ENCODE measurements at regions not wholly inside any gene's neighbourhood (a gene's known extent, or its start where the extent isn't known, plus 50 kb on each side); places are given as distances from the start of the nearest gene placed in this dataset.
"Not testable (repeated sequence)": the region's sequence is repeated elsewhere in the genome, so short reads cannot be mapped to it uniquely, and the experiment has no call there.

DNA sequence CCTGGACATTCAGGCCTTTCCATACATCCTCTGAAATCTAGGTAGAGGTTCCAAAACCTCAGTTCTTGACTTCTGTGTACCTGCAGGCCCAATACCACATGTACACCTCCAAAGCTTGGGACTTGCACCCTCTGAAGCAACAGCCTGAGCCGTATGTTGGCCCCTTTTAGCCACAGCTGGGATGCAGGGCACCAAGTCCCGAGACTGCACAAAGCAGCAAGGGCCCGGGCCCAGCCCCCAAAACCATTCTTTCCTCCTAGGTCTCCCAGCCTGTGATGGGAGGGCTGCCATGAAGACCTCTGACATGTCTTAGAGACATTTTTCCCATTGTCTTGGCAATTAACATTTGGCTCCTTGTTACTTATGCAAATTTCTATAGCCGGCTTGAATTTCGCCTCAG lies 107.4 kb upstream of the FRMD1 start:
- Histone ChIP-seq H3K4me1 (no peaks in the 10 kb centered on the region), H3K27me3 (no peaks in the 10 kb centered on the region), H3K4me3 (no peak overlapping the region), H3K36me3 (no peaks in the 10 kb centered on the region), H3K27ac (no peak overlapping the region), H3K9me3 (no peaks in the 10 kb centered on the region)
- TF ChIP-seq EP300 (IDR thresholded peaks at IDR 0.05; ENCODE audit: low read depth) (no peak), POLR2A (IDR thresholded peaks at IDR 0.05) (no peak), POLR2AphosphoS5 (IDR thresholded peaks at IDR 0.05) (no peak)
- TF ChIP-seq, protein P1, sequence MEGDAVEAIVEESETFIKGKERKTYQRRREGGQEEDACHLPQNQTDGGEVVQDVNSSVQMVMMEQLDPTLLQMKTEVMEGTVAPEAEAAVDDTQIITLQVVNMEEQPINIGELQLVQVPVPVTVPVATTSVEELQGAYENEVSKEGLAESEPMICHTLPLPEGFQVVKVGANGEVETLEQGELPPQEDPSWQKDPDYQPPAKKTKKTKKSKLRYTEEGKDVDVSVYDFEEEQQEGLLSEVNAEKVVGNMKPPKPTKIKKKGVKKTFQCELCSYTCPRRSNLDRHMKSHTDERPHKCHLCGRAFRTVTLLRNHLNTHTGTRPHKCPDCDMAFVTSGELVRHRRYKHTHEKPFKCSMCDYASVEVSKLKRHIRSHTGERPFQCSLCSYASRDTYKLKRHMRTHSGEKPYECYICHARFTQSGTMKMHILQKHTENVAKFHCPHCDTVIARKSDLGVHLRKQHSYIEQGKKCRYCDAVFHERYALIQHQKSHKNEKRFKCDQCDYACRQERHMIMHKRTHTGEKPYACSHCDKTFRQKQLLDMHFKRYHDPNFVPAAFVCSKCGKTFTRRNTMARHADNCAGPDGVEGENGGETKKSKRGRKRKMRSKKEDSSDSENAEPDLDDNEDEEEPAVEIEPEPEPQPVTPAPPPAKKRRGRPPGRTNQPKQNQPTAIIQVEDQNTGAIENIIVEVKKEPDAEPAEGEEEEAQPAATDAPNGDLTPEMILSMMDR (IDR thresholded peaks at IDR 0.05) = no peak
- intact Hi-C loops (cut with DNase I; ENCODE audit: low total_unique reads) = no loop called here
- 78 to 85% methylated on average over 2 to 5 of the region's 5 CpGs for WGBS, 2 donors (ENCODE audit: low coverage in 1 of 2)
- no peak for DNase-seq
- in situ Hi-C loops (cut with MboI; ENCODE audit: low pct_ligation_motif_present in 1 of 4, low pct_unique_long_range_greater_than_20kb in 1 of 4, low sequenced_read_pairs in 3 of 4) = no loop called here

DNA sequence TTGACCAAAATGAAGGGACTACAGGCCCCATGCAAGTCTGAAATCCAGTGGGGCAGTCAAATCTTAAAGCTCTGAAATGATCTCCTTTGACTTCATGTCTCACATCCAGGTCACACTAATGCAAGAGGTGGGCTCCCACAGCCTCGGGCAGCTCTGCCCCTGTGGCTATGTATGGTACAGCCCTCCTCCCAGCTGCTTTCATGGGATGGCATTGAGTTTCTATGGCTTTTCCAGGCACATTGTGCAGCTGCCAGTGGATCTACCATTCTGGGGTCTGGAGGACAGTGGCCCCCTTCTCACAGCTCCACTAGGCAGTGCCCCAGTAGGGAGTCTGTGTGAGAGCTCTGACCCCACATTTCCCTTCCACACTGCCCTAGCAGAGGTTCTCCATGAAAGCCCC lies 107.0 kb upstream of the FRMD1 start:
- H3K9me3 ChIP-seq; DNase-seq; intact Hi-C loops (cut with DNase I; ENCODE audit: low total_unique reads); H3K27ac ChIP-seq; in situ Hi-C loops (cut with MboI; ENCODE audit: low pct_ligation_motif_present in 1 of 4, low pct_unique_long_range_greater_than_20kb in 1 of 4, low sequenced_read_pairs in 3 of 4); H3K4me3 ChIP-seq; H3K36me3 ChIP-seq; H3K27me3 ChIP-seq; H3K4me1 ChIP-seq: not testable (repeated sequence)
- 50% methylated on average over 1 of the region's 1 CpG; no CpG with 5 or more reads in 1 of the 2 donors for WGBS, 2 donors (ENCODE audit: low coverage in 1 of 2)

DNA sequence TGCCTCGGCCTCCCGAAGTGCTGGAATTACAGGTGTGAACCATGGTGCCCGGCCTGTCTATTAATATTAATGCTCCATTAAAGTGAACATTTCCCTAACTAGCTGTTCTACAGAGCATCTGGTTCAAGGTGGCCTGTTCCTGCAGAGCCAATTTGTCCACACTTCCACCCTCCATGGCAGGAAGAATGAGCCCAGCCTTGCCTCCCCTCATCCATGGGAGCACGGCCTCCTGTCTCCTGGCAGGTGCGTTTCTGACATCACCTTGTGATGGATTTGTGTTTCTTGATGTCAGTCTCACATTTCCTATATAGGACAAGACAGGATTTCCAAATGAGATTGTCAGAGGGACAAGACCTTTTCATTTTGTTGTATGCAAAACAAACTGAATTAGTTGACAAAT lies 105.7 kb upstream of the FRMD1 start:
- TF ChIP-seq, protein P1 (IDR thresholded peaks at IDR 0.05) = no peak
- no peak for TF ChIP-seq POLR2A (IDR thresholded peaks at IDR 0.05)
- TF ChIP-seq EP300 (IDR thresholded peaks at IDR 0.05; ENCODE audit: low read depth) = no peak
- TF ChIP-seq POLR2AphosphoS5 (IDR thresholded peaks at IDR 0.05) = no peak
- 67 to 88% methylated on average over 2 to 5 of the region's 5 CpGs for WGBS, 2 donors (ENCODE audit: low coverage in 1 of 2)
- no peak overlapping the region for H3K27ac ChIP-seq
- no peak overlapping the region for H3K4me3 ChIP-seq
- in situ Hi-C loops (cut with MboI; ENCODE audit: low pct_ligation_motif_present in 1 of 4, low pct_unique_long_range_greater_than_20kb in 1 of 4, low sequenced_read_pairs in 3 of 4) (no loop called here), intact Hi-C loops (cut with DNase I; ENCODE audit: low total_unique reads) (loop anchor here (5.0 kb wide), 1 partner anchor 227 kb away; no protein-coding TSS in a partner anchor)
- H3K9me3 ChIP-seq = no peaks in the 10 kb centered on the region
- H3K4me1 ChIP-seq = no peaks in the 10 kb centered on the region
- H3K36me3 ChIP-seq = no peaks in the 10 kb centered on the region
- DNase-seq = no peak
- no peaks in the 10 kb centered on the region for H3K27me3 ChIP-seq

GRCh38 chr6:168183613-168183970 lies 104.6 kb upstream of the FRMD1 start:
- no peaks in the 10 kb centered on the region for H3K9me3 ChIP-seq
- H3K27ac ChIP-seq = no peak overlapping the region
- intact Hi-C loops (cut with DNase I; ENCODE audit: low total_unique reads) (loop anchor here (5.0 kb wide), 1 partner anchor 226 kb away; no protein-coding TSS in a partner anchor), in situ Hi-C loops (cut with MboI; ENCODE audit: low pct_ligation_motif_present in 1 of 4, low pct_unique_long_range_greater_than_20kb in 1 of 4, low sequenced_read_pairs in 3 of 4) (no loop called here)
- 75 to 78% methylated on average over 2 to 6 of the region's 6 CpGs for WGBS, 2 donors (ENCODE audit: low coverage in 1 of 2)
- no peak overlapping the region for H3K4me3 ChIP-seq
- TF ChIP-seq POLR2A (IDR thresholded peaks at IDR 0.05) = no peak
- TF ChIP-seq EP300 (IDR thresholded peaks at IDR 0.05; ENCODE audit: low read depth) = no peak
- no peak for TF ChIP-seq POLR2AphosphoS5 (IDR thresholded peaks at IDR 0.05)
- TF ChIP-seq, protein P1 (IDR thresholded peaks at IDR 0.05) = no peak
- H3K27me3 ChIP-seq = no peaks in the 10 kb centered on the region
- DNase-seq = no peak
- H3K36me3 ChIP-seq = no peaks in the 10 kb centered on the region
- H3K4me1 ChIP-seq = no peaks in the 10 kb centered on the region

GRCh38 chr6:168182908-168183612 lies 104.0 kb upstream of the FRMD1 start:
- WGBS, 2 donors (ENCODE audit: low coverage in 1 of 2) = 80 to 84% methylated on average over 5 to 22 of the region's 22 CpGs
- no peak overlapping the region for H3K27ac ChIP-seq
- DNase-seq = no peak
- no peaks in the 10 kb centered on the region for H3K9me3 ChIP-seq
- TF ChIP-seq POLR2AphosphoS5 (IDR thresholded peaks at IDR 0.05) = no peak
- TF ChIP-seq, protein P1 (IDR thresholded peaks at IDR 0.05) = no peak
- TF ChIP-seq EP300 (IDR thresholded peaks at IDR 0.05; ENCODE audit: low read depth) = no peak
- no peak for TF ChIP-seq POLR2A (IDR thresholded peaks at IDR 0.05)
- intact Hi-C loops (cut with DNase I; ENCODE audit: low total_unique reads) (loop anchor here (5.0 kb wide), 1 partner anchor 226 kb away; no protein-coding TSS in a partner anchor), in situ Hi-C loops (cut with MboI; ENCODE audit: low pct_ligation_motif_present in 1 of 4, low pct_unique_long_range_greater_than_20kb in 1 of 4, low sequenced_read_pairs in 3 of 4) (no loop called here)
- no peaks in the 10 kb centered on the region for H3K36me3 ChIP-seq
- no peak overlapping the region for H3K4me3 ChIP-seq
- H3K27me3 ChIP-seq = no peaks in the 10 kb centered on the region
- H3K4me1 ChIP-seq = no peaks in the 10 kb centered on the region
